Hematopoietic multipotent progenitor cell treated with erythropoietin and hydrocortisone succinate and interleukin-3 and kit ligand, for 6 days (in vitro differentiated cells): ENCODE measurements at regions not wholly inside any gene's neighbourhood (a gene's known extent, or its start where the extent isn't known, plus 50 kb on each side); places are given as distances from the start of the nearest gene placed in this dataset.
"Not testable (repeated sequence)": the region's sequence is repeated elsewhere in the genome, so short reads cannot be mapped to it uniquely, and the experiment has no call there.

ENCODE experiments used
- DNase-seq: peaks from one replicate; pipeline ENCODE4 v3.0.0-alpha.2; 2015

DNA sequence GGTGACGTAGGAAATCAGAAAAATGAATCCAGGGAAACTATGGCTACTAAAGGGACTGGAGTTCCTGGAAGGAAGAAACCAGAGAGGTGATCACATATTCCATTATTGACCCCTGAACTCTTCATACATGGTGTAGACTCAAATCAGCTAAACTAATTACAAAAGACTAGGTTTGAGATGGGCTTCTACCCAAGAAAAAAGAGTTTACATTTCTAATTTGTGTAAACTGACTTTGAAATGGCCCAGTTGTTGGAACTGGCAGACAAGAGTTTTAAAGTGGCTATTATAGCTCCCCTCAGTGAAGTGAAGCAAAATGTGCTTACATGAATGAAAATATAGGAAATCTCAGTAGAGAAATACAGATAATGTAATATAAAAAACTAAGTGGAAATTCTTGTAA lies 1619.4 kb upstream of the SEL1L start:
- no peak for DNase-seq

DNA sequence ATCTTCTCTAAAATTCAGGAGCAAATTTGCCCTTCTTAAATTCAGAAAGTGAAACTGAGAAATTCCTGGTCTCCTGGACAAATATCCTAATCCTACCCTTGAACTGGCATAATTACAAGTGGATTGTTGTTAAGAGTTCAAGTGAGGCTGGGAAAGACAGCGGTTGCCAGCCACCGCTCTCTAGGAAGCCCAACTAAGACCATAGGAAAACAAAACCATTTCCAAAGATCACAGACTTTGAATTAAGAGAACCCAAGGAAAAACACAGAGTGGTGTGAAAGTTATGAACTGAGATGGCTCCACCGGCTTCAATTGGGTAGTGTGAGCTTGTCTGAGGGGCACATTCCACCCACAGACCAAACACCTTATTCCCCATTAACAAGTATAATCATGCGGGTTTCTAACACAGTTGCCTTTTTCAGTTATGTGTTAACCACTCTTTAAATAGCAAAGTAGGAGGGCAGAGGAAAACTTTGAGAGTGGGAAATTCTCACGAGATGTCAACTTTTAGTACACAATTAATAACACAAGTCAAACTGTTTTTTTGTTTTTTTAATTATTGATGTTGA lies 1628.8 kb upstream of the SEL1L start:
- DNase-seq: no peak

DNA sequence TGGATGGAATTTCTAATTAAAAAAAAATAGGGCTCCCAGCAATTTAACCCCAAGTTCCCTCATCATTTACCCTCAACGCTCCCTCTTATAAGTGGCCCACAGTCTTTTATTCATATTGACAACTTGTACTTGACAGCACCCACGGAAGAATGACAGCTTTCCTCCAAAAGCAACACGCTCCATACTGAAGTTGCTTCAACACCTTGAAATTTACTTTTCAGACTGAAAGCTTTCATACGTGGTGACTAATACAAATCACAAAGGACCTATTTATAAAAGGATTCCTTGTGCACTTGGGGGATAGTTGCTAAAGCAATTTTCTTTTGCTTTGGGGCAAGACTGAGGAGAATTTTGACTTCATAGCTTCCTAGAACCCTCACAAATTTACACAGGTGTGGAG lies 1629.4 kb upstream of the SEL1L start:
- DNase-seq: no peak

- no peak for DNase-seq
Observed at GRCh38 chr14:83164016-83164415, 1630.4 kb upstream of the SEL1L start.

- no peak for DNase-seq
Observed at GRCh38 chr14:83164591-83164990, 1630.9 kb upstream of the SEL1L start.

DNA sequence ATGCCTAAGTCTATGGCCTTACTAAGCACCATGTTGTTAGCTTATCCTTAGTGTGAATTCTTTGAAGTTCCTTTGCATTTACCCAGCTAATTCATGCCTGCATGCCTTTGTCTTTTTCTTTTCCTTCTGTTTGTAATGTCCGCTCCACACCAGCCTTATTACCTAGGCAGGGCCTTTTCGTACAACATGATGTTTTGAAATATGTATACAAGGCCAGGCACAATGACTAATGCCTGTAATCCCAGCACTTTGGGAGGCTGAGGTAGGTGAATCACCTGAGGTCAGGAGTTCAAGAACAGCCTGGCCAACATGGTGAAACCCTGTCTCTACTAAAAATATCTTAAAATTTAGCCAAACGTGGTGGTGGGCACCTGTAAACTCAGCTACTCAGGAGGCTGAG lies 1636.5 kb upstream of the SEL1L start:
- DNase-seq: no peak

DNA sequence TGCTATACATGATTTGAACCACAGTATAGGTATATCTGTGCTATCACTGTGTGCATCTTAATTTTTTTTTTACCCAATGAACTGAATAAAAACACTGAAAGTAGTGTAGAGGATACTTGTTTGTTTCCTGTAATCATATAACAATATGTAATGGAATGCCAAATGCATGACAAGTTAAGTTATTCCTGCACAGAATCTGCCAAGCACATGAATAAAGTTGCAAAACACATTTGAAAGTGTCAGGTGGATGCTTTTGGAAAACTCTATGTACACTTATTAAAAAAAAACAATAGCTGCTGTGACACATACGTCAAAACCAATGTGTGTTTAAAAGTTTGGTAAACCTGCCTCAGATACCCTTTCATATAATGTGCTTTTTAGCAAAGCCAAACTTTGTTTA lies 1638.1 kb upstream of the SEL1L start:
- no peak for DNase-seq

DNA sequence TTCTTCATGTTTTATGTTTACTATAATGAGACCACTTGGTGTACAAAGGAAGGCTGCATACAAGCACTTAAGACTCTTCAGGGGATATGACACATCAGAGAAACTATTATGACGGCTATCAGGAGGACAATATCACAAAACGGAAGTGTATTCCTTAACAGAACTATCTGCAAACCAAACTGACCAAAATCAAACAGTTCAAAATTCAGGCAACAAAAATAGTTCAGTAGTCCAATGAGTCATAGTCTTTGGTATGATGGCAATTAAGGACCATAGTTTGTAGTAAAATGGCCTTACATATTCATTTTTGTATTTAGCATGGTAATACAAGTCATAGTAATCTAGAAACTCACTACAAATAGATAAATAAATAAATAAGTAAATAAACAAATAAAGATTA lies 1638.7 kb upstream of the SEL1L start:
- no peak for DNase-seq

- DNase-seq: no peak
Observed at GRCh38 chr14:83173687-83174086, 1640.0 kb upstream of the SEL1L start.

- DNase-seq: no peak
Observed at GRCh38 chr14:83184531-83184930, 1650.9 kb upstream of the SEL1L start.

- not testable (repeated sequence) for DNase-seq
Observed at GRCh38 chr14:83188311-83188710, 1654.7 kb upstream of the SEL1L start.

DNA sequence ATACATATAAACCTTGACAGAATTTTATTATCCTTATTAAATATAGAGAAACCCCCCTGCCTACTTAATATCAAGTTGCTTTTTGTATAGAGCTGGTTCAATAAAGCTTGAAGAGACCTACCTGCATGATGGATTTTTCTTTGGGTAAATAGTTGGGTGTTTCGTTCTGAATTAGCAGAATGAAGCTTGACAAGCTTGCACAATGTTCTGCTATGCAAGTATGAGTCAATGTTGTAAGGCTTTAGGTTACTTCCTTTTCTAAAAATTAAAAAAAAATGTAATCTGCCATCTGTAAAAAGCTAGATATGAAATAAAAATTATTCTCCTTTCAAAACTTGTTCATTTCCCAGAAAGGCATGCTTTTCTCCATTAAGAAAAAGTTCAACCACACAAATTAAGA lies 1662.6 kb upstream of the SEL1L start:
- DNase-seq: peak; percentile 23

DNA sequence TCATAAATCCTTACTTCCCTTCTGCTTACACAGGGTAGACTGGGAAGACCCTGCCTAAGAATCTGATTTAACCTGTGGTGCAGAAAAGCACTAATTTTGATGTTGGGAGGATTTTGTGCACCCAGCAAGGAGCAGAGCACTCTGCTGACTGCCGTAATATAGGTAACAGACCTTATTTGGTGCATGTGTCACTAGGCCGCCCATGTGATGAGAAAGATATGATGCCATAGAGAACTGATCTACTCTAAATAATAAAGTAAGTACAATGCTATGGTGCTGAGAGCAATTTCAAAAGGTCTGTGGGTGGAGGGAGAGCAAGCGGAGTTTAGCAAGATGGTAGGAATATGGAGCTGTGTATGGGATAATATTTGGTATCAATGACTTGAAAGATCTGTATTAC lies 1663.6 kb upstream of the SEL1L start:
- DNase-seq: no peak

DNA sequence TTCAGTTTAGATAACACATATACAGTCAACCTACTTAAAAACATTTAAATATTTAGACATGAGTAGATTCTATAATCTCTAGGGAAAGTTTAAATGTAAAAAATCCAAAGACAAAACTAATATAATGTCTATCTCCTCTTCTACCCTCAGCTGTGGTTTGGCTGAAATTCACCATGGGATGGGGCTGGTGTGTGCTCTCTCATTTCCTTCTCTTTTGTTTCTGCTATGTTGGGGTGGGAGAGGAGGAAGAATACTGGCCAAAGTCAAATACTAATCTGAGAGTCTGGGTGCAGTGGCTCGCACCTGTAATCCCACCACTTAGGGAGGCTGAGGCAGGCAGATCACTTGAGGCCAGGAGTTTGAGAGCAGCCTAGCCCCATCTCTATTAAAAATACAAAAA lies 1673.9 kb upstream of the SEL1L start:
- DNase-seq: no peak

- no peak for DNase-seq
Observed at GRCh38 chr14:83208341-83208740, 1674.7 kb upstream of the SEL1L start.

- DNase-seq: no peak
Observed at GRCh38 chr14:83217492-83217891, 1683.8 kb upstream of the SEL1L start.

GRCh38 chr14:83247924-83248639 lies 1714.4 kb upstream of the SEL1L start:
- no peak for DNase-seq

GRCh38 chr14:83251402-83251801 lies 1717.7 kb upstream of the SEL1L start:
- DNase-seq: no peak

GRCh38 chr14:83253870-83254269 lies 1720.2 kb upstream of the SEL1L start:
- no peak for DNase-seq

DNA sequence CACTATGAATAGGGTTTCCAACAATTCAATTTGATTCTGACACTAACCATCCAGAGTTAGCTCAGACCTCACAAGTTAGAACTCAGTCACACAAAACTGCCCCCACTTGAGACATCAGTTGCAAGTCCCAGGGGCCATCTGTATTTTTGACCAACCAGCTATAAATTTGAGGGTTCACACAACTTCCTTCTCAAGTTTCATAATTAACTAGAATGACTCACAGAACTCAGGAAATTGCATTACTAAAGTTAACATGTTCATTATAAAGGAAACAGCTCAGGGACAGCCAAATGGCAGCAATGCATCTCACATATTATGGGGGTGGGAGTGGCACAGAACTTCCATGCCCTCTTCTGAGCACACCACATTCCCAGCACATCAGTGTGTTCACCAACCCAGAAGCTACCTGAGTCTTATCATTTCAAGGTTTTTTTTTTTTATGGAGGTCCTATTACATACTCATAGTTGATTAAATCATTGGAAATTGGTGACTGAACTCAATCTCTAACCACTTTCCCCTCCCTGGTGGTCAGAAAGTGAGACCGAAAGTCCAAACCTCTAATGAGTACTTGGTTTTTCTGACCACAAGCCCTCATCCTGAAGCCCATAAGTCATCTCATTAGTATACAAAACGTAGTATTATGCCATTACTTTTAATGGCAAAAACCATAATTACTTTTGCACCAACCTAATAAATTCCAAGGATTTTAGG lies 1721.5 kb upstream of the SEL1L start:
- peak; percentile 65 for DNase-seq

- DNase-seq: no peak
Observed at GRCh38 chr14:83255727-83256090, 1722.1 kb upstream of the SEL1L start.

DNA sequence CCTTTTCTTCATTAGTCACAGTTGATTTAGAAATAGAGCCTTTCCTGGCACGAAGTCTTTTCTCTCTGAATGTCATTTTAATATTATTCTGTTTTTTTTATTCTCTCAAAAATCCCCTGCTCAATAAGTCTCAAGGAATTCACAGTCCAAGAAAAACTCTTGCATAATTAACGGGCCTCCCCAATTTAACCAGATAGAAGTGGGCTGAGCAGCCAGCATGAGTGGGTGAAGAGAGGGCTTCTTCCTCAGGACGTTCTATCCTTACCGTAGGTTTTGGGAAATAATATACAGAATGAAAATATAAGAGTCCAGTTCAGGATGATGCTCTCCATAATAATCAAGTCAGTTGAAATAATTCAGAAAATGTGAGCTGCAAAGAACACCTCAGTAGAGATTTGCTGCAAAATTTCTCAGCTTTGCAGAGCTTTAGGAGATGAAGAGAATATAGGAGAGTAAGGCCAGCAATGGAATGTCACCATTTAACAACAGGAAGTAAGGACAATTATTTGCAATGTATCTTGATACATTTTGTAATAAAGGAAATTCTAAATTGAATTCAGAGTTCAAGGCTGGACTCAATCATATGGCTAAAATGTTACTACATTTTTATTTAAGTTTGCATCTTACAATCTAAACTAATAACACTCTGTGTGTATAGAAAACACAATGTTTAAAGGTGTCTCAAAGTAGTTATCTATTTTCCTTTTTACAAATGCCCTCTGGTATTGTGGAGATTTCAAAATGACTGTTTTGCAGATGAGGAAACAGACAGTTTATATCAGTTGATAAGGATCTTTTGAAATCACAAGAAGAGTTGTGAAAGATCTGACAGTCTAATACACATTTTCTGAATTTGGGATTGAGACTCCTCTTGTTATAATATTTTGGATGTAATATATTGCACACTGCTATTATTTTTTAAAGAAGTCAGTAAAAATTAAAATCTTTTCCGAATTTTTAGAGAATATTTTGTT lies 1724.1 kb upstream of the SEL1L start:
- peak; percentile 56 for DNase-seq

DNA sequence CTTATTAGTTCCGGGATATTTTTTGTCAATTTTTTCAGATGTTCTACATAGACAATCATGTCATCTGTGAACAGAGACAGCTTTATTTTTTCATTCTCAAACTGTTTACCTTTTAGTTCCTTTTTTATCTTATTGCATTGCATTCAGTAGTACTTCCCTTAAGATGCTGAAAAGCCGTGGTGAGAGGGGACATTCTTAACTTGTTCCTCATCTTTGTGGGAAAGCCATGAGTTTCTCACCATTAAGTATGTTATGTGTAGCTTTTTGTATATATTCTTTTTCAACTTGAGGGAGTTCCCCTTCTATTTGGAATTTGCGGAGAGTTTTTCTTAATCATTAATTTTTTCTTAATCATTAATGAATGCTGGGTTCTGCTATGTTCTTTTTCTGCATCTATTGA lies 1727.1 kb upstream of the SEL1L start:
- DNase-seq: peak; percentile 53
